NCI-H2107 treated with DMSO at 0.1 percent for 48 hours (cell line): ENCODE measurements at regions not wholly inside any gene's neighbourhood (a gene's known extent, or its start where the extent isn't known, plus 50 kb on each side); places are given as distances from the start of the nearest gene placed in this dataset.

Experiments
- DNase-seq: peaks from one replicate; lab custom pipeline; 2025; ENCODE audit not compliant: unreplicated experiment; lab: John Stamatoyannopoulos, UW

GRCh38 chr11:109096266-109096665, 325.7 kb upstream of the C11orf87 start:
- DNase-seq: no peak

- DNase-seq: peak; percentile 79
Measured at GRCh38 chr11:109106151-109106906, 315.7 kb upstream of the C11orf87 start.

- no peak for DNase-seq
Measured at GRCh38 chr11:109109150-109109549, 312.8 kb upstream of the C11orf87 start.

- DNase-seq: no peak
Measured at GRCh38 chr11:109109571-109110315, 312.2 kb upstream of the C11orf87 start.

GRCh38 chr11:109112261-109112660, 309.7 kb upstream of the C11orf87 start:
- no peak for DNase-seq

GRCh38 chr11:109112821-109113280, 309.1 kb upstream of the C11orf87 start:
- no peak for DNase-seq

GRCh38 chr11:109120341-109120740, 301.6 kb upstream of the C11orf87 start:
- no peak for DNase-seq

- no peak for DNase-seq
Measured at GRCh38 chr11:109121173-109121932, 300.6 kb upstream of the C11orf87 start.

- peak; percentile 76 for DNase-seq
Measured at GRCh38 chr11:109123816-109124787, 297.9 kb upstream of the C11orf87 start.

GRCh38 chr11:109130910-109131309, 291.1 kb upstream of the C11orf87 start:
- no peak for DNase-seq

- peak; percentile 64 for DNase-seq
Measured at GRCh38 chr11:109132539-109132938, 289.5 kb upstream of the C11orf87 start.

GRCh38 chr11:109133159-109133558, 288.8 kb upstream of the C11orf87 start:
- DNase-seq: no peak

- DNase-seq: no peak
Measured at GRCh38 chr11:109135627-109136026, 286.4 kb upstream of the C11orf87 start.

GRCh38 chr11:109138196-109138595, 283.8 kb upstream of the C11orf87 start:
- DNase-seq: no peak

GRCh38 chr11:109140426-109140825, 281.6 kb upstream of the C11orf87 start:
- no peak for DNase-seq

- no peak for DNase-seq
Measured at GRCh38 chr11:109140857-109141515, 281.0 kb upstream of the C11orf87 start.

GRCh38 chr11:109145287-109145686, 276.7 kb upstream of the C11orf87 start:
- no peak for DNase-seq

GRCh38 chr11:109147726-109148125, 274.3 kb upstream of the C11orf87 start:
- no peak for DNase-seq

GRCh38 chr11:109148669-109149068, 273.3 kb upstream of the C11orf87 start:
- DNase-seq: no peak

GRCh38 chr11:109150581-109150980, 271.4 kb upstream of the C11orf87 start:
- no peak for DNase-seq
